Posterior vena cava (tissue), 2 donors: ENCODE measurements at regions not wholly inside any gene's neighbourhood (a gene's known extent, or its start where the extent isn't known, plus 50 kb on each side); places are given as distances from the start of the nearest gene placed in this dataset.

Experiments used
- DNase-seq: peaks from one replicate; pipeline ENCODE4 v3.0.0-alpha.2; 2020; ENCODE audit warnings: low spot score
- intact Hi-C, 2 donors: fragments of 100-400 bp; cut with DNase I; formaldehyde crosslinking; loops; one replicate each; pipeline versions ENCODE4 v1.14.1 to v1.14.2; 2022 to 2023
- donor health status: DM: yes; HTN: yes; CAD: no.
- donor health status: DM: yes; HTN: yes; CAD: no.

- no peak for DNase-seq
- intact Hi-C loops: no loop called here
These were observed 298.5 kb upstream of the CDH18 start for GRCh38 chr5:20286512-20286911.

GRCh38 chr5:20276959-20277263 lies 288.9 kb upstream of the CDH18 start:
- intact Hi-C loops: no loop called here
- DNase-seq: no peak

GRCh38 chr5:20276061-20276958 lies 288.3 kb upstream of the CDH18 start:
- intact Hi-C loops: no loop called here
- no peak for DNase-seq

- intact Hi-C loops: no loop called here
- DNase-seq: no peak
These were observed 278.1 kb upstream of the CDH18 start for GRCh38 chr5:20266066-20266465.

- DNase-seq: no peak
- intact Hi-C loops: no loop called here
These were observed 274.9 kb upstream of the CDH18 start for GRCh38 chr5:20262896-20263295.

- DNase-seq: no peak
- intact Hi-C loops: no loop called here
These were observed 266.7 kb upstream of the CDH18 start for GRCh38 chr5:20254748-20255147.

- no peak for DNase-seq
- intact Hi-C loops: no loop called here
These were observed 260.1 kb upstream of the CDH18 start for GRCh38 chr5:20248118-20248517.

- DNase-seq: no peak
- intact Hi-C loops: no loop called here
These were observed 257.5 kb upstream of the CDH18 start for GRCh38 chr5:20245432-20245974.

- DNase-seq: peak; percentile 70
- intact Hi-C loops: no loop called here
These were observed 253.4 kb upstream of the CDH18 start for GRCh38 chr5:20241351-20241750.

- DNase-seq: no peak
- intact Hi-C loops: no loop called here
These were observed 243.0 kb upstream of the CDH18 start for GRCh38 chr5:20231040-20231439.

- no peak for DNase-seq
- intact Hi-C loops: no loop called here
These were observed 242.0 kb upstream of the CDH18 start for GRCh38 chr5:20230010-20230409.

- intact Hi-C loops: loop anchor here in 1 of 2 donors (5.0 kb wide), 1 partner anchor 1262 kb away; no protein-coding TSS in a partner anchor
- no peak for DNase-seq
These were observed 241.5 kb upstream of the CDH18 start for GRCh38 chr5:20229303-20230005.

GRCh38 chr5:20224966-20225365 lies 237.0 kb upstream of the CDH18 start:
- no peak for DNase-seq
- intact Hi-C loops: loop anchor here in 1 of 2 donors (5.0 kb wide), 1 partner anchor 1258 kb away; no protein-coding TSS in a partner anchor

- DNase-seq: no peak
- intact Hi-C loops: no loop called here
These were observed 236.0 kb upstream of the CDH18 start for GRCh38 chr5:20224046-20224445.

GRCh38 chr5:20223451-20223850 lies 235.5 kb upstream of the CDH18 start:
- no peak for DNase-seq
- intact Hi-C loops: no loop called here

GRCh38 chr5:20215257-20215656 lies 227.3 kb upstream of the CDH18 start:
- DNase-seq: no peak
- intact Hi-C loops: no loop called here

GRCh38 chr5:20213803-20214202 lies 225.8 kb upstream of the CDH18 start:
- intact Hi-C loops: no loop called here

GRCh38 chr5:20212701-20213100 lies 224.7 kb upstream of the CDH18 start:
- intact Hi-C loops: no loop called here
- DNase-seq: no peak

More at GRCh38 chr5:20213803-20214202, 225.8 kb upstream of the CDH18 start:
- no peak for DNase-seq

GRCh38 chr5:20166456-20166855 lies 178.5 kb upstream of the CDH18 start:
- no peak for DNase-seq
- intact Hi-C loops: no loop called here

- DNase-seq: no peak
- intact Hi-C loops: no loop called here
These were observed 170.0 kb upstream of the CDH18 start for GRCh38 chr5:20158006-20158405.
